Bronchial epithelial cell (primary cell): ENCODE measurements at regions not wholly inside any gene's neighbourhood (a gene's known extent, or its start where the extent isn't known, plus 50 kb on each side); places are given as distances from the start of the nearest gene placed in this dataset.

Source experiments
- DNase-seq: peaks from one replicate; pipeline ENCODE4 v3.0.0-alpha.2; 2010; ENCODE audit warnings: low read depth
- FAIRE-seq: peaks from 2 replicates; lab custom pipeline; 2011; peaks lifted over from hg19 to GRCh38; lab: Jason Lieb, UNC
- H3K27me3 ChIP-seq: 2 replicates; pipeline ENCODE4 v1.5.1; 2011; ENCODE audit warnings: low read length; ENCODE audit not compliant: control insufficient read depth, insufficient read depth
- H3K36me3 ChIP-seq: 2 replicates; pipeline ENCODE4 v1.5.1; 2011; ENCODE audit warnings: low read length; ENCODE audit not compliant: control insufficient read depth, insufficient read depth
- H3K4me3 ChIP-seq: 2 replicates; pipeline ENCODE4 v1.5.1; 2011; ENCODE audit warnings: mild to moderate bottlenecking, low read depth, low read length, control low read depth
- TF ChIP-seq, protein P1 (sequence below): IDR thresholded peaks from 2 replicates; pipeline ENCODE4 v1.5.1; 2011; ENCODE audit warnings: mild to moderate bottlenecking, moderate library complexity, low read length, control low read depth, inconsistent platforms; ENCODE audit not compliant: insufficient read depth, severe bottlenecking

GRCh38 chr4:149141391-149141790 lies 674.3 kb downstream of the IQCM start:
- no peaks in the 10 kb centered on the region for H3K27me3 ChIP-seq
- H3K4me3 ChIP-seq, result no peak overlapping the region
- TF ChIP-seq, protein P1, sequence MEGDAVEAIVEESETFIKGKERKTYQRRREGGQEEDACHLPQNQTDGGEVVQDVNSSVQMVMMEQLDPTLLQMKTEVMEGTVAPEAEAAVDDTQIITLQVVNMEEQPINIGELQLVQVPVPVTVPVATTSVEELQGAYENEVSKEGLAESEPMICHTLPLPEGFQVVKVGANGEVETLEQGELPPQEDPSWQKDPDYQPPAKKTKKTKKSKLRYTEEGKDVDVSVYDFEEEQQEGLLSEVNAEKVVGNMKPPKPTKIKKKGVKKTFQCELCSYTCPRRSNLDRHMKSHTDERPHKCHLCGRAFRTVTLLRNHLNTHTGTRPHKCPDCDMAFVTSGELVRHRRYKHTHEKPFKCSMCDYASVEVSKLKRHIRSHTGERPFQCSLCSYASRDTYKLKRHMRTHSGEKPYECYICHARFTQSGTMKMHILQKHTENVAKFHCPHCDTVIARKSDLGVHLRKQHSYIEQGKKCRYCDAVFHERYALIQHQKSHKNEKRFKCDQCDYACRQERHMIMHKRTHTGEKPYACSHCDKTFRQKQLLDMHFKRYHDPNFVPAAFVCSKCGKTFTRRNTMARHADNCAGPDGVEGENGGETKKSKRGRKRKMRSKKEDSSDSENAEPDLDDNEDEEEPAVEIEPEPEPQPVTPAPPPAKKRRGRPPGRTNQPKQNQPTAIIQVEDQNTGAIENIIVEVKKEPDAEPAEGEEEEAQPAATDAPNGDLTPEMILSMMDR, result no peak
- DNase-seq (no peak), FAIRE-seq (no peak)
- no peaks in the 10 kb centered on the region for H3K36me3 ChIP-seq

DNA sequence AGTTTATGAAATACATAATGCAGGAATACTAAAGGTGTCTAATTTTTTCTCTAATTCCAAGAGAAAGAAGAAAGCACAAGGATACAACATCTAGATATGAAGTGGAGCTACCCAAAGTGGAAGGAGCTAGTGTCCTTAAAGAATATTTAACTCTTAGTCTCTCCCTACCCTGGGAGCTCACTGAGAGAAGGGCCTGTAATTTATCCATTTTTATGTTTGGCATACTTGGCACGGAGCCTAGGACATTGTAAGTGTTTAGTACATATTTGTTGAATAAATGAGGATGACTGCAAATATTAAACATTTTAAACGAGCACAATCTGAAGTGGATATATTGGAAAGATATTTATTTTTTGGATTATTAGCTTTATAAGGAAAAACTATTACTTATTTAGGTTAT lies 674.8 kb downstream of the IQCM start:
- TF ChIP-seq, protein P1, result no peak

GRCh38 chr4:149136951-149137620 lies 678.6 kb downstream of the IQCM start:
- Histone ChIP-seq H3K36me3 (no peaks in the 10 kb centered on the region), H3K27me3 (no peaks in the 10 kb centered on the region), H3K4me3 (no peak overlapping the region)
- TF ChIP-seq, protein P1, result no peak
- DNase-seq (no peak), FAIRE-seq (peak; percentile 18)

More for the DNA sequence above, 674.8 kb downstream of the IQCM start:
- no peak overlapping the region for H3K4me3 ChIP-seq
- H3K36me3 ChIP-seq, result no peaks in the 10 kb centered on the region
- H3K27me3 ChIP-seq, result no peaks in the 10 kb centered on the region
- FAIRE-seq, result no peak
- no peak for DNase-seq

DNA sequence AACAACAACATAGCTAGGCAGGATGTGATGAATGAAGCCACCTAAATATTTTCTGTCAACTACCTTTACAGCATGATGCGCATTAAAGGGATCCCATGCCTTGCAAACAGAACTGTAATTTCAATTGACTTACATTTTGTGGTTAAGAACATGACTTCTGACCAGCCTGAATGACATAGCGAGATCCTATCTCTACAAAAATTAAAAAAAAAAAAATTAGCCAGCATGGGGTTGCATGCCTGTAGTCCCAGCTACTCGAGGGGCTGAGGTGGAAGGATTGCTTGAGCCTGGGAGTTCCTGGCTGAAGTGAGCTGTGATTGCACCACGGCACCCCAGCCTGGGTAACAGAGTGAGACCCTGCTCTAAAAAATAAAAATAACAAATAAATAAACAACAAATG lies 680.6 kb downstream of the IQCM start:
- FAIRE-seq (no peak), DNase-seq (no peak)
- TF ChIP-seq, protein P1, result no peak
- Histone ChIP-seq H3K27me3 (no peaks in the 10 kb centered on the region), H3K36me3 (no peaks in the 10 kb centered on the region), H3K4me3 (no peak overlapping the region)

GRCh38 chr4:149121023-149121404 lies 678.8 kb upstream of the NR3C2 start:
- H3K4me3 ChIP-seq, result no peak overlapping the region
- H3K27me3 ChIP-seq, result no peaks in the 10 kb centered on the region
- DNase-seq (no peak), FAIRE-seq (no peak)
- H3K36me3 ChIP-seq, result no peaks in the 10 kb centered on the region
- TF ChIP-seq, protein P1, result no peak

DNA sequence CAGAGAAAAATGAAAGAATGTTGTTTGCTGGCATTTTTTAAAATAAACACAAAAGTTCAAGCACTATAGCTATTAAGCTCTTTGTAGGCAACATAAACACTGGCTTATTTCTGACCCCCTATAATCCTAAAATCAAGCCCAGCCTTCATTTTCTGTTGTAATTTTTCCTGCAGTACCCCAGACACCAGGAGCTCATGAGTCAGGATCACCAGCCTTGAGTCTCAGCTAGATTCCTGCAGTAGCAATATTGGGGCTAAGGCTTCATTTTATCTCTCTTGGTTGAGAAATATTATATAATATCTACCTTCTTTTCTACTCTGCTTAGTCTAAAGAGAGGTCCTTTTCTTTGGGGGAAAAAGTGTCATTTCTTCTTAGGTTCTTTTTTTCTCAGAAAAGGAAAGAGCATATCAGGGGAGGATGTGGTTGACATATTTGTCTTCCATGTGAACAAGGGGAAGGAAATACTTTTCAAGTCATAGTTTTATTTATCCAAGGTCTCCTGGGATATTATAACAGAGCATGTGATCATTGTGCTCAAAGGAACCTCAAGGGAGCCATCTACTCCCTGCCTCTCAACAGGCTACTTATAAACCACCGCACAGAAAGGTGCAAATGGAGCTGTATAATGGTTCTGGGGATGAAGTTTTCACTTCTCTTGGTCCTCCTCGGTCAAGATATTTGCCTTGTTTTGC lies 678.3 kb upstream of the NR3C2 start:
- no peak for DNase-seq
- FAIRE-seq, result no peak
- no peak overlapping the region for H3K4me3 ChIP-seq
- TF ChIP-seq, protein P1, result no peak
- H3K36me3 ChIP-seq, result no peaks in the 10 kb centered on the region
- no peaks in the 10 kb centered on the region for H3K27me3 ChIP-seq
